Neural cell (in vitro differentiated cells): ENCODE measurements at regions not wholly inside any gene's neighbourhood (a gene's known extent, or its start where the extent isn't known, plus 50 kb on each side); places are given as distances from the start of the nearest gene placed in this dataset.

Experiments
- H2AFZ ChIP-seq: fragments of 200-600, 300-800 bp; sonication (generic), shearing (Covaris generic); 2 replicates; pipeline ENCODE4 v1.6.0; 2014; ENCODE audit warnings: low read depth, mild to moderate bottlenecking, antibody characterized with exemption, low read length, moderate library complexity
- H3F3A ChIP-seq: fragments of 200-600 bp; shearing (Covaris generic); 2 replicates; pipeline ENCODE4 v1.6.1; 2016; ENCODE audit warnings: mild to moderate bottlenecking, moderate library complexity, mixed read lengths, antibody characterized with exemption, low read length; ENCODE audit not compliant: insufficient read depth, poor library complexity, severe bottlenecking
- H3K27ac ChIP-seq: fragments of 200-600, 300-800 bp; sonication (generic), shearing (Covaris generic); 2 replicates; pipeline ENCODE4 v1.5.1; 2014; ENCODE audit warnings: mild to moderate bottlenecking, low read length, moderate library complexity
- H3K27me3 ChIP-seq: fragments of 300-800, 200-600 bp; sonication (generic), shearing (Covaris generic); 2 replicates; pipeline ENCODE4 v1.6.0; 2014; ENCODE audit warnings: mild to moderate bottlenecking, low read depth, low read length, moderate library complexity; ENCODE audit not compliant: insufficient read depth
- H3K36me3 ChIP-seq: fragments of 300-800, 200-600 bp; sonication (generic), shearing (Covaris generic); 2 replicates; pipeline ENCODE4 v1.5.1; 2014; ENCODE audit warnings: mild to moderate bottlenecking, antibody characterized with exemption, low read length, moderate library complexity; ENCODE audit not compliant: insufficient read depth
- H3K4me2 ChIP-seq: fragments of 300-800, 200-600 bp; sonication (generic), shearing (Covaris generic); 2 replicates; pipeline ENCODE4 v1.6.0; 2014; ENCODE audit warnings: mild to moderate bottlenecking, low read length
- H3K4me3 ChIP-seq: fragments of 300-800, 200-600 bp; sonication (generic), shearing (Covaris generic); 2 replicates; pipeline ENCODE4 v1.5.1; 2014; ENCODE audit warnings: mild to moderate bottlenecking, low read length, moderate library complexity
- H3K79me2 ChIP-seq: fragments of 200-600 bp; shearing (Covaris generic); replicated peaks from 2 replicates; pipeline ENCODE4 v1.6.0; 2014; ENCODE audit warnings: mild to moderate bottlenecking, low read length, moderate library complexity; ENCODE audit not compliant: insufficient read depth
- H3K9ac ChIP-seq: fragments of 300-800, 200-600 bp; sonication (generic), shearing (Covaris generic); 2 replicates; pipeline ENCODE4 v1.6.1; 2016; ENCODE audit warnings: mild to moderate bottlenecking, low read length, mixed read lengths
- H3K9me2 ChIP-seq: fragments of 200-600 bp; shearing (Covaris generic); 2 replicates; pipeline ENCODE4 v1.6.1; 2016; ENCODE audit warnings: mild to moderate bottlenecking, low read length, mixed read lengths; ENCODE audit not compliant: insufficient read depth
- H3K9me3 ChIP-seq: fragments of 200-600, 300-800 bp; sonication (generic), shearing (Covaris generic); 2 replicates; pipeline ENCODE4 v1.6.1; 2016; ENCODE audit warnings: mild to moderate bottlenecking, mixed run types, low read length, moderate library complexity, mixed read lengths
- H4K20me1 ChIP-seq: fragments of 200-600 bp; shearing (Covaris generic); 2 replicates; pipeline ENCODE4 v1.6.1; 2016; ENCODE audit warnings: mild to moderate bottlenecking, mixed run types; ENCODE audit not compliant: insufficient read depth
- CTCF ChIP-seq: fragments of 450-650 bp; IDR thresholded peaks from 2 replicates; pipeline ENCODE4 v1.5.1; 2014; ENCODE audit warnings: antibody characterized with exemption, mild to moderate bottlenecking, moderate library complexity; ENCODE audit not compliant: poor library complexity, severe bottlenecking
- EP300 ChIP-seq: fragments of 450-650 bp; conservative IDR thresholded peaks from 2 replicates; pipeline ENCODE4 v1.6.1; 2014; ENCODE audit warnings: antibody characterized with exemption, mild to moderate bottlenecking, moderate library complexity; ENCODE audit not compliant: poor library complexity, severe bottlenecking
- EZH2 ChIP-seq: fragments of 200-600, 300-800 bp; shearing (Covaris generic), sonication (generic); IDR thresholded peaks from 2 replicates; pipeline ENCODE4 v1.6.1; 2014; ENCODE audit warnings: antibody characterized with exemption, low read length, borderline replicate concordance, mild to moderate bottlenecking; ENCODE audit not compliant: insufficient read depth, poor library complexity, severe bottlenecking
- MXI1 ChIP-seq: fragments of 450-650 bp; conservative IDR thresholded peaks from 2 replicates; pipeline ENCODE4 v1.6.1; 2014; ENCODE audit warnings: antibody characterized with exemption, mild to moderate bottlenecking; ENCODE audit not compliant: poor library complexity, severe bottlenecking
- POLR2AphosphoS5 ChIP-seq: IDR thresholded peaks from 2 replicates; pipeline ENCODE4 v1.6.1; 2012
- RAD21 ChIP-seq: fragments of 450-650 bp; conservative IDR thresholded peaks from 2 replicates; pipeline ENCODE4 v1.6.1; 2014; ENCODE audit warnings: antibody characterized with exemption, mild to moderate bottlenecking, moderate library complexity
- REST ChIP-seq: IDR thresholded peaks from 2 replicates; pipeline ENCODE4 v1.6.1; 2012; ENCODE audit warnings: borderline replicate concordance
- SMC3 ChIP-seq: fragments of 450-650 bp; conservative IDR thresholded peaks from 2 replicates; pipeline ENCODE4 v1.6.1; 2014; ENCODE audit warnings: antibody characterized with exemption, mild to moderate bottlenecking, moderate library complexity; ENCODE audit not compliant: poor library complexity
- TAF1 ChIP-seq: IDR thresholded peaks from 2 replicates; pipeline ENCODE4 v1.6.1; 2012; ENCODE audit warnings: low read depth

- TF ChIP-seq MXI1 (no peak), EP300 (no peak), RAD21 (no peak), CTCF (no peak), TAF1 (no peak), SMC3 (no peak), POLR2AphosphoS5 (no peak), EZH2 (no peak)
- Histone ChIP-seq H3K9me2 (no peaks in the 10 kb centered on the region), H3K9ac (no peak overlapping the region), H3K9me3 (no peaks in the 10 kb centered on the region), H3K79me2 (no peaks in the 10 kb centered on the region), H3F3A (no peaks in the 10 kb centered on the region), H4K20me1 (no peaks in the 10 kb centered on the region), H3K4me2 (no peak overlapping the region), H3K36me3 (no peaks in the 10 kb centered on the region), H3K4me3 (no peak overlapping the region), H3K27ac (no peak overlapping the region), H2AFZ (no peak overlapping the region), H3K27me3 (no peaks in the 10 kb centered on the region)
Measured at GRCh38 chr22:49426618-49427266, 400.9 kb downstream of the BRD1 start.

- Histone ChIP-seq H3K9me3 (no peaks in the 10 kb centered on the region), H3K79me2 (no peaks in the 10 kb centered on the region), H3K9ac (no peak overlapping the region), H3K4me3 (no peak overlapping the region), H3K9me2 (no peaks in the 10 kb centered on the region), H3K36me3 (no peaks in the 10 kb centered on the region), H3F3A (no peaks in the 10 kb centered on the region), H4K20me1 (no peaks in the 10 kb centered on the region), H2AFZ (no peak overlapping the region), H3K27ac (no peak overlapping the region), H3K4me2 (no peak overlapping the region), H3K27me3 (no peaks in the 10 kb centered on the region)
- TF ChIP-seq EZH2 (no peak), TAF1 (no peak), RAD21 (no peak), EP300 (no peak)
Measured at GRCh38 chr22:49426098-49426497, 401.6 kb downstream of the BRD1 start.

GRCh38 chr22:49425356-49425755 is 402.3 kb downstream of the BRD1 start:
- Histone ChIP-seq H3K79me2 (no peaks in the 10 kb centered on the region), H3K9ac (no peak overlapping the region), H3K27me3 (no peaks in the 10 kb centered on the region), H3K36me3 (no peaks in the 10 kb centered on the region), H3K4me2 (no peak overlapping the region), H4K20me1 (no peaks in the 10 kb centered on the region), H3K9me3 (no peaks in the 10 kb centered on the region), H2AFZ (no peak overlapping the region), H3K9me2 (no peaks in the 10 kb centered on the region), H3K4me3 (no peak overlapping the region), H3F3A (no peaks in the 10 kb centered on the region), H3K27ac (no peak overlapping the region)
- no peak for TF ChIP-seq TAF1
- TF ChIP-seq MXI1: no peak
- TF ChIP-seq EZH2: no peak
- TF ChIP-seq EP300: no peak
- no peak for TF ChIP-seq REST
- TF ChIP-seq SMC3: no peak
- TF ChIP-seq POLR2AphosphoS5: no peak
- TF ChIP-seq CTCF: no peak
- TF ChIP-seq RAD21: no peak
